OCI-M1 (cell line): ENCODE measurements at regions not wholly inside any gene's neighbourhood (a gene's known extent, or its start where the extent isn't known, plus 50 kb on each side); places are given as distances from the start of the nearest gene placed in this dataset.
A peak's percentile ranks its signal among the peaks of the same experiment; 100 is the strongest.
"Not testable (repeated sequence)": the region's sequence is repeated elsewhere in the genome, so short reads cannot be mapped to it uniquely, and the experiment has no call there.

ENCODE experiments used
- DNase-seq: peaks from one replicate; lab custom pipeline; 2025; lab: John Stamatoyannopoulos, UW

GRCh38 chr3:1456781-1457311, 364.0 kb downstream of the CNTN6 start:
- DNase-seq = no peak

- no peak for DNase-seq
Measured at GRCh38 chr3:1462371-1462770, 369.5 kb downstream of the CNTN6 start.

GRCh38 chr3:1462856-1463450, 370.1 kb downstream of the CNTN6 start:
- DNase-seq = no peak

- DNase-seq = not testable (repeated sequence)
Measured at GRCh38 chr3:1465091-1465490, 372.3 kb downstream of the CNTN6 start.

GRCh38 chr3:1468145-1468544, 375.3 kb downstream of the CNTN6 start:
- DNase-seq = peak; percentile 22

GRCh38 chr3:1469248-1469647, 376.4 kb downstream of the CNTN6 start:
- DNase-seq = no peak

GRCh38 chr3:1469687-1470086, 376.9 kb downstream of the CNTN6 start:
- no peak for DNase-seq

GRCh38 chr3:1477669-1478068, 384.8 kb downstream of the CNTN6 start:
- no peak for DNase-seq

- no peak for DNase-seq
Measured at GRCh38 chr3:1495466-1495865, 402.6 kb downstream of the CNTN6 start.

- DNase-seq = no peak
Measured at GRCh38 chr3:1499694-1500093, 406.9 kb downstream of the CNTN6 start.

- DNase-seq = no peak
Measured at GRCh38 chr3:1501406-1502115, 408.7 kb downstream of the CNTN6 start.

- no peak for DNase-seq
Measured at GRCh38 chr3:1506090-1506489, 413.3 kb downstream of the CNTN6 start.

- DNase-seq = no peak
Measured at GRCh38 chr3:1513662-1514061, 420.8 kb downstream of the CNTN6 start.

GRCh38 chr3:1515882-1516281, 423.1 kb downstream of the CNTN6 start:
- DNase-seq = no peak

- DNase-seq = no peak
Measured at GRCh38 chr3:1527786-1528185, 435.0 kb downstream of the CNTN6 start.

GRCh38 chr3:1528621-1529020, 435.8 kb downstream of the CNTN6 start:
- DNase-seq = no peak

GRCh38 chr3:1529676-1530075, 436.9 kb downstream of the CNTN6 start:
- no peak for DNase-seq

GRCh38 chr3:1531981-1532380, 439.2 kb downstream of the CNTN6 start:
- DNase-seq = no peak

GRCh38 chr3:1532935-1533606, 440.2 kb downstream of the CNTN6 start:
- DNase-seq = no peak

- DNase-seq = no peak
Measured at GRCh38 chr3:1533763-1534162, 440.9 kb downstream of the CNTN6 start.

GRCh38 chr3:1534252-1534651, 441.4 kb downstream of the CNTN6 start:
- no peak for DNase-seq

- DNase-seq = no peak
Measured at GRCh38 chr3:1535361-1535760, 442.5 kb downstream of the CNTN6 start.

- DNase-seq = no peak
Measured at GRCh38 chr3:1540686-1541085, 447.9 kb downstream of the CNTN6 start.
